ENCODE measurements at regions not wholly inside any gene's neighbourhood (a gene's known extent, or its start where the extent isn't known, plus 50 kb on each side); places are given as distances from the start of the nearest gene placed in this dataset.

DNA sequence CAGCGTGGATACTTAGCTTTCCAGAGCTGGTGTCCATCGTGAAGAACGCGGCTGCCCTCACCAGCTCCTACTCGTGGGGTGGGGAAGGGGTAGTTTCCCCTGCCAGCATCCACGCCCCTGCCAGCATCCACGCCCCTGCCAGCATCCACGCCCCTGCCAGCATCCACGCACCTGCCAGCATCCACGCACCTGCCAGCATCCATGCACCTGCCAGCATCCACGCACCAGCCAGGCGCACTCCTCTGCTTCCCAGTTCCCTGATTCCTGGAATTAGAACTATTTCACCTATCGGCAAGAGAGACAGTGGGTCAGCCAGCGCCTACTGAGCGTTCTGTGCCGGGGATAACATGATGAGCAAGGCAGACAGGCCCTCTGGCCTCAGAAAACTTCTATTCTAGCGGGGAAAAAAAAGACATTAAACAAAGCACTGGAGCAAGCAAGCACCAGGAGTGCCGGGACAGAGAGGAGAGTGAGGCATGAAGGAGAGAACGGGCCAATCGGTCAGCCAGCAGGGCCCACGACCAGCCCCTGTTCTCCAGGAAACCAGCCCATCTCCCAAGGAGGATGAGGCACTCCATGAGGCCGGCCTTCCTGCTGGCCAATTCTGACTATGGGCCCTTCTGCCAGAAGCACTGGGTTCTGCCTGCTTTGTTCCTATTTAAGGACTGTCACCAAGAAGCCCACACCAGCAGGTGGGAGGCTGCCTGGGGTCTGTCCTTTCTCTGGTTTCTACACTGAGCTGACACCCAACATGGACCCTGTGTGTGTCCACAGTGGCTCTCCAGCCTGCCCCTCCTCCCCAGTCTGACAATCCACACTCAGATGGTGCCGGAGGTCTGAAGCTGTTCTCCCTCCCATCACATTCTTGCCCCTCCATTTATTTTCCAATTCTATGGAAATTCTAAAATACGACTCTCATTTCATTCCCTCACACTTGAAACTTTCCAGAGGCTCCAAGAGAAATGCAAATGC lies 78.4 kb upstream of the SALL3 start:
- DNase-seq (ENCODE audit: low read depth in 2 of 2): no peak

DNA sequence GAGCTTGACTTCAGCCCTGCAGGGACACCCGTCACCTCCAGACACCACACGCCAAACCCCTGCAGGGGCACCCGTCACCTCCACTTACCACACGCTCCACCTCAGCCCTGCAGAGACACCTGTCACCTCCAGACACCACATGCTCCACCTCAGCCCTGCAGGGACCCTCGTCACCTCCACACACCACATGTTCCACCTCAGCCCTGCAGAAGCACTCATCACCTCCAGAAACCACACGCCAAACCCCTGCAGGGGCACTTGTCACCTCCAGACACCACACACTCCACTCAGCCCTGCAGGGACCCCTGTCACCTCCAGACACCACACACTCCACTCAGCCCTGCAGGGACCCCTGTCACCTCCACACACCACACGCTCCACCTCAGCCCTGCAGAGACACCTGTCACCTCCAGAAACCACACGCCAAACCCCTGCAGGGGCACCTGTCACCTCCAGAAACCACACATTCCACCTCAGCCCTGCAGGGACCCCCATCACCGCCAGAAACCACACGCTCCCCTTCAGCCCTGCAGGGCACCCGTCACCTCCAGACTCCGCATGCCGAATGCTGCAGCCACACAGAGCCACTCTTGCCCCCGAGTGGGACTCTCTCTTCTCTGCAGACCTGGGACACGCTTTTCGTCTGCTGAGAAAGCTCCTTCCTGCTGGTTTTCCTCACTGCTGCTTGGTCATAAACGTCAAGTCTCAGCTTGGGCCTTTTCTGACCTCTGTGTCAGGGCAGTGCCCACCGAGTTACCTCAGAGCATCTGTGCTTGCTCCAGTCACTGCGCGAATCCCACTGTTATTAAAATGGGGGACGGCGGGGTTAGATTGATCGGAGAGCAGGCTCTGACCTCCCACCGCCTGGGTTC lies 77.5 kb upstream of the SALL3 start:
- DNase-seq (ENCODE audit: low read depth in 2 of 2): no peak

DNA sequence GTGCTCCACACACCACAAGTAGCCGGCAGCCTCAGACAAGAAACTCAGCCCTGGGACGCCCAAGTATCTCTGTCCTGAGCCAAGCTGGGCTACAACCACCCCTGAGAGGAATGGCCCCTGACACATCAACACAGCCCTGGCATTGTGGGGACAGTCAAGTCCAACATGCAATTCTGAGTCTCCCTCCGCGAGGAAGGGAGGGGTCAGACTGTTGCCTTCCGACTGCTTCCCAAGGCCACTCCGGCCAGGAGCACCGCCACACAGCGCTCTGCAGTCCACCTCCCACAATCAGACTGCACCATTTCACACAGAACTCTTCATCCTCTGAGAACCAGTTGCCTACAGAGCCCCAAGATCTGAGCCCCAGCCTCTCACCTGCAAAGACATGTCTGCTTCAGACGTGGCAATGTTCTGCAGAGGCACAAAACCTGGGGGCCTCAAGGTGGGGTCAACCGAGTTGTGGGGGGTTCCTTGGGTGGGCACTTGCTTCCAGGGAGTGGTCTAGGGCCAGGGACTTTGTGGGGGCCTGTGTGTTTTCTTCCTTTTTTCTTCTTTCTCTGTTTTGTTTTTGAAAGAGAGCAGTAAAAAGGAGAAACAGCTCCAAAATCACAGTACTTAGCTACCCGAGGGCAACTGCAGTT lies 76.7 kb upstream of the SALL3 start:
- DNase-seq (ENCODE audit: low read depth in 2 of 2): no peak

DNA sequence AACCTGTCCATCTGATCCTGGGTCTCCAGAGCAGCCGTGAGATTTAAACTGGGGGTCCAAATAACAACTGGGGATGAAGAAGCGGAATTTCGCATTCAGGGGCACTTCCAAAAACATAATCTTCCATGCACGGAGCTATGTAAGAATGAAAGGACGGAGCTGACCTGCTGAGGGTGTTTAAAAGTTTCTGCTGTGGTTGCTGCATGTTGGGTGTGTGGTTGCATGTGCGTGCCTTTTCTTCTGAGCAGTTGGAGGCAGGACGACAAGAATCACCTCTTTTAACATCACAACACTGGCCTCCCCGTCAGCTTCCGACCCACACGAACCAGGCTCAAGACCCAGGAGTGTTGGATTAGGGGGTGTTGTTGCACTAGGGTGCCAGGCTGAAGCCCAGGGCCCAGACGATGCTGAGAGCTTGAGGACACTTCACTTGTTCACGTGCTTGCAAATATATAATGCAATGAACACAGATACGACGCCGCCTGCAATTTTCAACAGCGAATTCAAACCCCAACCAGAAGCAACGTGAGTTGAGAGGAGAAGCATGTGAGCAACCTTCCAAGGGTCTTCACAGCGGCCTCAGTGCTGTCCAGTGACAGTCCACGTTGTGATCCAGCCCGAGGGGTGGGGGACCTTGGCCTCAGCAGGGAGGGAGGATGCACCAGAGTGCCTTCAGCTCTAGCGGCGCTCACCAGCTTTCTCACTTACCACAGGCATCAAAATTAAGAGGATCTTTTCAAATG lies 76.0 kb upstream of the SALL3 start:
- DNase-seq (ENCODE audit: low read depth in 2 of 2): no peak

DNA sequence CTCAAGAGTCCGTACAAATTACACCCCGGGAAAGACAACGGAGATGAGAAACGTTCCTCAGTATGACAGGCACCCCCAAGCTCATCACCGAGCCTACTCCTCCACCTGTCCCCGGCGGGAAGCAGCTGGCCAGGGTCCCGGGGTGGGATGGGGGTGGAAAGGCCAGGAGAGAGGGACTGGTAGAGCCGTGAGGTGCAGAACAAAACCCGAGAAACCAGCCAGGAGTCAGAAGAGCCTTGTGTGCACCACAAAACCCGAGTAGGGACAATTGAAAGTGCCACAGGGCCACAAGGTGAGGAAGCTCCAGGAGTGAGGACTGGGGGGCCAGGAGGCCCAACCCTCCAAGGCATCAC lies 75.5 kb upstream of the SALL3 start:
- DNase-seq (ENCODE audit: low read depth in 2 of 2): no peak

DNA sequence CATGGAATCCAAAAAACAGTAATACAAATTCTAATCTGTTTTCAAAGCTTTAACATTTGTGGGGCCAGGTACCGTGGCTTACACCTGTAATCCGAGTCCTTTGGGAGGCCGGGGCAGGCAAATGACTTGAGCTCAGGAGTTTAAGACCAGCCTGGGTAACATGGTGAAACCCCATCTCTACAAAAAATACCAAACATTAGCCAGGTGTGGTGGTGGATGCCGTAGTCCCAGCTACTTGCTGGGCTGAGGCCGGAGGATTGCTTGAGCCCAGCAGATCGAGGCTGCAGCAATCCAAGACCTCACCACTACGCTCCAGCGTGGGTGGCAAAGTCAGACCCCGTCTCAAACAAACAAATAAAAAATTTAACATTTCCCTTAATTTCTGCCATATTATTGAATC lies 74.3 kb upstream of the SALL3 start:
- DNase-seq (ENCODE audit: low read depth in 2 of 2): no peak

DNA sequence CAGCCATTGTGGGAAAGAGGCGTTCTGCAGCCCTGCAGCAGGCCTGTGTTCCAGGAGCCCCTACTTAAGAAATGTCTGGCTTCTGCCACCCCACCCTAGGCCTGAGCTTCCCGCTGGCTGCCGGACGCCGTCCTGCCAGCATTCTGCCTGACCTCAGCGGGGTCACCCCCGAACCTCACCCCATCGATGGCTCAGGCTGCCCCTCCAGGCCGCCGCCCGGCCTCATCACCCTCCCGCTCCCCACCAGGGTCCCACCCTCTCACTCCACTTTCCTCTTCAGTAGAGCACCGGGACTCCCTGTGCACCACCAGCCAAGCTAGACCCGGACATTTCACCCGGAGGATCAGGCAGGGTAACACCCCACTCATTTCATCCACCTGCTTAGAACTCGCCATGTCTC lies 73.6 kb upstream of the SALL3 start:
- no peak for DNase-seq (ENCODE audit: low read depth in 2 of 2)

DNA sequence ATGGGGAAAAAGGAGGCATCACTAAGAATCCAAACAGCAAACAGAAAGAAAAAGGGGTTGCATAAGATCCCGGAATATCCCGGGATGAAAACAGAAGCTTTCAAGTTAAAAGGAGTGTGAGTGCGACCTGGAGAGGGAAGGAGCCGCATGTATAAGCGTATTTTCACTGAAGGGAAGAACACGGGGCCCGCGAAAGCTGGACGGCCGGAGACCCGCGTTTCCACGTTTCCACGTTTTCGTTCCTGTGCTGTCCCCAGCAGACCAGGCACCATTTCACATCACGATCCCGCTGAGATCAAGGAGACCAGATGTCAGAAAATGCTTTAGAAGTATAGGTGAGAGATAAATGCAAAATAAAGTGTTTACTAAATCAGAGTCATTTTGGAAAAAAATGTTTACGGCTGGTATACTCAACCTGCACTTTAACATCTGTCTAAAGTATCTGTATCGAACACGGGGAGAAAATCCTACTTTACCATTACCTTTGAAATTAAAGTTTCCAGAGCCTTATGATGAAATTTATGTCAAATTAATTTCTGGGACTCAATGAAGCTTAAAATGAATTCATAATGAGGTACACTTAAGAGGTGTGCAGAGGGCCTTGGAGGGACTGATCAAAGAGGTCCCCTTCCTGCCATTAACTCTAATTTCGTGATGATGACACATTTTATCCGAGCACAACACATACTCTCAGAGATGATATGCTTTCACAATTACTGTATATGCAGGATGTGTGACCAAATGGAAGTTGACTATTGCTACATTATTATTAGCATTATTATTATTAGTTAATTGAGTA lies 71.0 kb upstream of the SALL3 start:
- DNase-seq (ENCODE audit: low read depth in 2 of 2): no peak

DNA sequence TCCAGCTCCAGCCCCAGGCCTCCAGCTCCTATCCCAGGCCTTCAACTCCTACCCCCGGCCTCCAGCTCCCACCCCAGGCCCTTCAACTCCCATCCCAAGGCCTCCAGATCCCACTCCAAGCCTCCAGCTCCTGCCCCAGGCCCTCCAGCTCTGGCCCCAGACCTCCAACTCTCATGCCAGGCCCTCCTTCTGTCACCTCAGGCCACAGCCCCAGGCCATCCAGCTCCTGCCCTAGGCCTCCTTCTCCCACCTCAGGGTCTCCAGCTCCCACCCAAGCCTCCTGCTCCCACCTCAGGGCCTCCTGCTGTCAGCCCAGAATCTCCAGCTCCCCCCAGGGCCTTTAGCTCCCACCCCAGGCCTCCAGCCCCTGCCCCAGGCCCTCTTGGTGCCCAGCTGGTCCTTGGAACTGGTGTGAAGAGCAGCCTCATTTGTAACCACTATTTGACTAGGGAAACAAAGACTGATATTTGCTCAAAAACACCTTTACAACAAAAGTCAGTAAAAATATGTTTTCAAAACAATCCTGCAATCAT lies 67.8 kb upstream of the SALL3 start:
- DNase-seq (ENCODE audit: low read depth in 2 of 2): no peak

DNA sequence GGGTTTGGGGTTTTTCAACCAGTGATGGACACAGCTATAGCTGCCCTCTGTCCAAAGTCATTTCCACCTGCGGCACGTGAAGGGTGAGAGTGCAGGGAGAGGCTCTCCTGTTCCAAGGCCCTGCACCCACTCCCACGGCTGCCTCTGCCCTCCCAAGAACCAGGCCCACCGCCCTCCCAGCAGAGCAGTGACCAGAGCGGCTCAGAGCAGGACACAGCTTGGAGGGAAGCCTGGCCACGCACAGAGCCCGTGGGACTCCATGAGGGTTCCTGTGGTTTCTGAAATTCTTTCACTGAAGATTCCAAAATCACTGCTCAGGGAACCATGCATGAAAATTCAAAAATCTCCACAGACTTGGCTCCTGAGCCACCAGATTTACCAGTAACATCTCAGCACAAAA lies 67.3 kb upstream of the SALL3 start:
- DNase-seq (ENCODE audit: low read depth in 2 of 2): no peak

DNA sequence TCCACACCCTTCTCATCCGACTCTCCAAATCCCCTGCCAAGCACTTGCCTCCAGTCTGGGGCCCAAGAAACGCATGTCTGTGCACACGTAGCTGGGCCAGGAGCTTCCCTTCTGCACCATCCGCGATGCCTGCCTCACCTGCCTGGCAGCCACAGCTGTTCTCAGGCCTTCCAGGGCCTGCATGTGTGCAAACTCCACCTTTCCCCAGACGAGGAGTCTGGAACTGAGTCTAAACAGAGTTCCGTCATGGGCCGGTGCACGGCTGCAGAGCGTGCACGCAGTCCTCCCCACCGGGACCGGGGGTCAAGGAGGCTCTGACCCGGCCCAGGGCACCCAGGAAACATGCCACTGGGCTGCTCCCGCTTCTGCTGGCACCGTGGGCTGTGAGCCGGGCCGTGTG lies 66.8 kb upstream of the SALL3 start:
- DNase-seq (ENCODE audit: low read depth in 2 of 2): no peak

DNA sequence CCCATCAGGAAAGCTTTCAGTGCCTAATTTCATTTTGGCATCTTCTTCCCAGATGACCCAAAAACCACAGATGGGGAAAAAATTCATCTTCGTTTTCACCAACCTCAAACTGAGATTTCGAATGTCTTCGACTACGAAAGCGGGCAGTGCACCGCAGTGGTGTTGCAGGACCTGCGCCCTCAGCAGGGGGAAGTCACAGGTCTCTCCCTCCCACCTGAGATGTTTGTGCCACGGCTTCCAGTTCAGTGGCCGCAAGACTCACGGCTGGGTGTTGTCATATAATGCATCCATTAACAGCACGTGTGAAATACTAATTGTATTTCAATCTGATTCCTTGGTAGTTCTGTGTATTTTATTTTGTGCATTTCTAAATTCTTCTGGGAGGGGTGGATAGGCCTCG lies 66.2 kb upstream of the SALL3 start:
- DNase-seq (ENCODE audit: low read depth in 2 of 2): no peak

DNA sequence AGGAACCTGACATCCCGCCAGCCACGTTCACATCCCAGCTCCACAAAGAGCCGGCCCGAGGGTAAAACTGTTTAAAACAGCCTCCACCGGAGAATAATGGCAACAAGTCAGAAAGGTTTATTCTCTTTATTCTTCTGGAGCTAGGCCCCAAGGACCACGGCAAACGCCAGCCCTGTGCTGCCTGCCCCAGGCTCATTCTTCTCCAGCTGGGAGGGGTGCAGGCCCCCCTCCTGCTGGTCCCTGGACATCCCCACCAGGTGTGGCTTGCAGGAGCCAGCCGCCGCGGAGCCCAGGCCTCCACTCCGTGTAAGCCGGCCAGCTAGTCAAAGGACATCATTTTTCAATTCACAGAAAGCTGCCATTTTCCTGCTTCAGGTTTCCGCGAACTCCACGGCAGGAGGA lies 65.8 kb upstream of the SALL3 start:
- DNase-seq (ENCODE audit: low read depth in 2 of 2): no peak

DNA sequence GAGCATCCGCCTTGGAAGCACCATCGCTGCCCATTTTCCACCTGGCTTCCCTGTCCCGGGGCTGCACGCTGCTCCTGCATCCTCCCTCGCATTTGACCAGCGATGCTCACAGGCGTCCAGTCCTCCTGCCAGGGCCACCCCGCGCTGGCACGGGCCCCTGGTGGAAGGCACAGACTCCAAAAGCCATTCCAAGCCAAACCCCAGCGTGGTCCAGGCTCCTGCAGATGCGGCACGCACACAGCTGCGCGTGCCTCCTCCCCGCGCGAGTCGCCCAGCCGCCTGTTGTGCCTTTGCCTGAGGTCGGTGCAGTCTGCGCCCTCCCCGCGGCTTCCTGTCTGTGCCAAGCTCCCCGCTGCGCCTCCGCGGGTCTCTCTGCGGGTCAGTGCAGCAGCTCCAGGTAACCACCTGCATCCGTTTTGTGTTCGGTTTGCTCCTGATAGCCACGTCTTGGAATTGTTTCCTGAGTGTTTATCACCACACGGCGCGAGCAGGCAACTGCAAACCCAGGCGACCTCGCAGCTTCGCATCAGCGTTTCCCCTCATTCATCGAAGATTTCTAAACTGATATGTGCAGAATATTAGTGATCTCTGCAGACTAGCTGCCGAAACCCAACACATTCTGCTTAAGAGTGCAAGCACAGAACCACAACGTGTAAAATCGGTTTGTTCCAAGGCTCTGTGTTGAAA lies 65.2 kb upstream of the SALL3 start:
- no peak for DNase-seq (ENCODE audit: low read depth in 2 of 2)

DNA sequence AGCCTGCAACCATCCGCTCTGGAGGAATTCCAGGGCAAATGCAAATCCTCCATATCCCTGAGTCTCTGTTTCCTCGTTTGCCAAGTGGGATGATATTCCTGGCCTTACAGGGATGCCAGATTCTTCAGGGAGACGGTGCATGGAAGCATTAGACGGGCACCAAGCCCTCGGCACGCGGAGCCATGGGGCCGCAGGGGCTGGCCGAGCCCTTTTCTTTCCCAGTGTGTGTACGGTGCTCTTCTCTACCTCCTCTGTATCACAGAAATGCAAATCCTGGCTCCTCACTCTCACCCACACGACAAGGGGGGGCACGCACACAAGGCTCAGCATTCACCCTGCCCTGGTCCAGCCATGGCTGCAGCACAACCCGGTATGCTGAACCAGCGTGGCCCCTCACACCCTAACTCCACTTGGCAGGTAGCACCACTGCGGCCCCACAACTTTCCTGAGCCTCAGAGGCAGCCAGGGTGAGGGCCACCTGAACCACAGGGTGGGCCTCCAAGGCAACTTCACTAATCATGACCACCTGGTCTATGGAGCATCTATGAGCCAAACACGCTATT lies 64.1 kb upstream of the SALL3 start:
- no peak for DNase-seq (ENCODE audit: low read depth in 2 of 2)

DNA sequence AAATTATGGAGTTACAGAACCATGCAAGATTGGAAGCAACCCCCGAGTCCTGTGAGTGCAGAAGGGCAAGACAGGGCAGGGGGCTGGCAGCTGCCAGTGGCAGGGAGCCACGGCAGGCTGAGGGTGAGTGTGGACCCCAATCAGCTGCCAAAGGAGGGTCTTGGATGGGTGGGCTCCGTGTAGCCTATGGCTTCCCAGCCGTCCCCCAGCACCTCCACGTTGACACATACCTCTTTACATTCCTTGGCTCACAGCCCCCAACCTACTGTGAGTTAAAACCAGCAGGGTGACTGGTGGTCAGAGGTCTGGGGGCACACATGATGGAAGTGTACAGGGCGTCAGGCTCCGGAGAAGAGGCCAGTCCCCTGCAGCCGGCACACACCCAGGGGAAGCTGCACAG lies 60.9 kb upstream of the SALL3 start:
- DNase-seq (ENCODE audit: low read depth in 2 of 2): no peak

DNA sequence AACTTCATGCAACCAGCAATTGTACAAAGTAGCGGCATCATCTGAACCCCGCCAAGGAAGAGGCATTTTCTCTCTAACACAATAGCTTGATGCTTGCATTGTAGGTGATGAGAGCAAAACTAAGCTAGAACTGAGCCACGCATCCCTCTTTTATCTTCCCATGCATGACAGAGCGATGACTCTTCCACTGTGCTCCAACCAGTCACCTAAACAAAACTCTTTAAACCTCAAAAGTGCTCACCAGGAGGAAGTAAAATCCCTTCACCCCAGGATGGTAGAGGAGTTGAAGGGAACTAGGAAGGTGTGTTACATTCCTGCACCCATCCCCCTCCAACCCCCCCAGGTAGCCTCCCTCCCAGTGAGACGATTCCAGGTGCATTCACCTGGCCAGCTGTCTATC lies 59.7 kb upstream of the SALL3 start:
- DNase-seq (ENCODE audit: low read depth in 2 of 2): no peak

DNA sequence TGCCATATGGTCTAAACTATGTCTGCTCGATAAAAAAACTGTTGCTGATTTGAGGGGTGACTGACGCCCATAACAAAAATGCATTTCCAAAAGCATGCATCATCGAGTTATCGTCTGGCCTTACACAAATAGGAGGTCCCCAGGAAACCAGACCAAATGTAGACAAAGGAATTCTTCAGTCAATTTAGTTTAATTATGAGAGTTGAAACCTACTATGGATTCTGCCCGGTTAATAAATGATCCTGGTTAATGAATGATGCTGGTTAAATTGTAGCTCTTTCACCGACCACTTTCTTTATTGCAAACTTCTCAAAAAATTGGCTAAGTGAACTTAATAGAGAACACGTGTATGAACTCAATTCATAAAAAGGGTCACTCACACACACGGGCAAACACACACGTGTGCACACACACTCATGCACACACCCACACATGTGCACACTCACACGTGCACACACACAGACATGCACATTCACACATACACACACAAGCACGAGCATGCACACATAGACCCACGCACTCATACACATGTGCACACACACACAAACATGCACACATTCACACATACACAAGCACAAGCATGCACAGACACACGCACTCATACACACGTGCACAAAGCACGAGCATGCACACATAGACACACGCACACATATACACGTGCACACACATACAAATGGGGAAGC lies 59.0 kb upstream of the SALL3 start:
- no peak for DNase-seq (ENCODE audit: low read depth in 2 of 2)

DNA sequence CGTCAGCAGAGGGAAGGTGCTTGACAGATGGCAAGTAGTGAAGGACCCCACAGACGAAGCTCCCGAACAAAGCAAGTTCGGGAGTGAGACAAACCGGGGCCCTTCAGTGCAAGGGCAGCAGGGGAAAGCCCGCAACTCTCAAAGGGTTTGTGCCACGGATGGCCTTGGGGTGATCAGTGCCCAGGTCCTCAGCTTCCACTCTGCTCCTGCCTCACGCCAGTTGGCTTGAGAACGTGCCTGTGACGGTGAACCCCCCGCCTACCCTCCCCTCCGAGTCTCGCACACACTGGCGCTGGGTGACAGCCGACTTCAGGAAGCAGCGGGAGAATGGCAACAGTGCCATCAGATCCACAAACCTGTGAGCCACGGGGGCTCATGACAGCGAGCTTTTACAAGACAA lies 56.8 kb upstream of the SALL3 start:
- no peak for DNase-seq (ENCODE audit: low read depth in 2 of 2)

Data from stimulated activated CD4-positive, alpha-beta T cell treated with anti-CD3 and anti-CD28 coated beads, Interleukin-12 subunit alpha, Interleukin-12 subunit beta, amount 100 ng/mL, for 24 hours (primary cell).